ENCODE measurements at regions not wholly inside any gene's neighbourhood (a gene's known extent, or its start where the extent isn't known, plus 50 kb on each side); places are given as distances from the start of the nearest gene placed in this dataset.

GRCh38 chr5:27476356-27476988 is 438.1 kb upstream of the CDH9 start:
- no peak for TF ChIP-seq SP1 (IDR thresholded peaks at IDR 0.05; ENCODE audit: low read depth, low read length)
- no peak for TF ChIP-seq CTCF (IDR thresholded peaks at IDR 0.05; ENCODE audit: control extremely low read depth in 1 of 3, insufficient read depth in 1 of 3, low read depth in 1 of 3, low read length in 3 of 3)
- no peak for TF ChIP-seq MAFK (IDR thresholded peaks at IDR 0.05; ENCODE audit: low read depth, low read length)

Measured in H1 (cell line).